Endodermal cell (in vitro differentiated cells): ENCODE measurements at regions not wholly inside any gene's neighbourhood (a gene's known extent, or its start where the extent isn't known, plus 50 kb on each side); places are given as distances from the start of the nearest gene placed in this dataset.

Experiments
- DNase-seq: peaks from one replicate; pipeline ENCODE4 v3.0.0-alpha.2; 2017
- H3K27ac ChIP-seq: 2 replicates; pipeline ENCODE4 v1.5.1; 2013; ENCODE audit warnings: mild to moderate bottlenecking, low read depth, low read length, moderate library complexity
- H3K27me3 ChIP-seq: 2 replicates; pipeline ENCODE4 v1.6.1; 2013; ENCODE audit warnings: mild to moderate bottlenecking, low read length, moderate library complexity; ENCODE audit not compliant: insufficient read depth, control insufficient read depth, poor library complexity, severe bottlenecking
- H3K36me3 ChIP-seq: 2 replicates; pipeline ENCODE4 v1.7.0; 2013; ENCODE audit warnings: mild to moderate bottlenecking, low read length, moderate library complexity; ENCODE audit not compliant: control insufficient read depth, insufficient read depth
- H3K4me1 ChIP-seq: one replicate; pipeline ENCODE4 v1.7.0; 2013; ENCODE audit warnings: low read length; ENCODE audit not compliant: control insufficient read depth, insufficient read depth
- H3K4me3 ChIP-seq: 2 replicates; pipeline ENCODE4 v1.5.1; 2013; ENCODE audit warnings: mild to moderate bottlenecking, low read length, moderate library complexity
- H3K9ac ChIP-seq: 2 replicates; pipeline ENCODE4 v1.6.1; 2013; ENCODE audit warnings: mild to moderate bottlenecking, low read length, moderate library complexity; ENCODE audit not compliant: poor library complexity, severe bottlenecking; ENCODE audit errors: extremely low read depth
- H3K9me3 ChIP-seq: 2 replicates; pipeline ENCODE4 v1.6.1; 2013; ENCODE audit warnings: mild to moderate bottlenecking, low read length, moderate library complexity; ENCODE audit not compliant: control insufficient read depth
- H3K27ac Mint-ChIP-seq: 2 replicates; pipeline ENCODE4 v1.8.0; 2020; ENCODE audit warnings: mixed read lengths
- H3K27me3 Mint-ChIP-seq: 2 replicates; pipeline ENCODE4 v1.8.0; 2021; ENCODE audit warnings: mild to moderate bottlenecking, mixed read lengths; ENCODE audit not compliant: insufficient read depth
- H3K36me3 Mint-ChIP-seq: 2 replicates; pipeline ENCODE4 v1.8.0; 2020; ENCODE audit warnings: low read depth, mixed read lengths
- H3K4me1 Mint-ChIP-seq: 2 replicates; pipeline ENCODE4 v1.8.0; 2020; ENCODE audit warnings: mixed read lengths
- H3K4me3 Mint-ChIP-seq: 2 replicates; pipeline ENCODE4 v1.8.0; 2020; ENCODE audit warnings: mild to moderate bottlenecking, moderate library complexity, mixed read lengths
- H3K9me3 Mint-ChIP-seq: 2 replicates; pipeline ENCODE4 v1.8.0; 2020; ENCODE audit warnings: mild to moderate bottlenecking, mixed read lengths
- CTCF ChIP-seq: fragments of 200-600 bp; sonication (generic); conservative IDR thresholded peaks from 2 replicates; pipeline ENCODE4 v1.5.0; 2021; ENCODE audit warnings: antibody characterized with exemption, mild to moderate bottlenecking
- WGBS, 2 experiments: methylation state at CpG; one replicate each; pipeline versions ENCODE4 v1.1.5 to v1.1.7; 2013; ENCODE audit warnings: missing lambda C conversion rate in 2 of 2, mixed read lengths in 1 of 2; ENCODE audit not compliant: insufficient coverage in 1 of 2, insufficient read length in 1 of 2; 5-methylcytosine and 5-hydroxymethylcytosine counted together

- peaks cover 3% of the 10 kb centered on the region for H3K4me1 Mint-ChIP-seq
- H3K4me3 ChIP-seq = no peak overlapping the region
- no peaks in the 10 kb centered on the region for H3K9me3 ChIP-seq
- no peaks in the 10 kb centered on the region for H3K36me3 Mint-ChIP-seq
- H3K27ac Mint-ChIP-seq = no peak overlapping the region
- no peak overlapping the region for H3K27ac ChIP-seq
- TF ChIP-seq CTCF = no peak
- no peak overlapping the region for H3K9ac ChIP-seq
- H3K27me3 Mint-ChIP-seq = peaks cover 3% of the 10 kb centered on the region
- WGBS, 2 experiments = 86 to 100% methylated on average over 5 of the region's 5 CpGs
- H3K4me3 Mint-ChIP-seq = no peak overlapping the region
- H3K27me3 ChIP-seq = no peaks in the 10 kb centered on the region
- no peaks in the 10 kb centered on the region for H3K36me3 ChIP-seq
- no peaks in the 10 kb centered on the region for H3K4me1 ChIP-seq
- peaks cover 11% of the 10 kb centered on the region for H3K9me3 Mint-ChIP-seq
- no peak for DNase-seq
Measured at GRCh38 chr16:25613931-25614330, 77.8 kb upstream of the HS3ST4 start.

- Mint-ChIP-seq H3K36me3 (no peaks in the 10 kb centered on the region), H3K27ac (peak overlapping the region; percentile 26), H3K4me1 (peaks cover 30% of the 10 kb centered on the region), H3K27me3 (peaks cover 11% of the 10 kb centered on the region), H3K4me3 (no peak overlapping the region), H3K9me3 (peaks cover 15% of the 10 kb centered on the region)
- H3K36me3 ChIP-seq = no peaks in the 10 kb centered on the region
- peaks cover 5% of the 10 kb centered on the region for H3K9me3 ChIP-seq
- peaks cover 8% of the 10 kb centered on the region for H3K4me1 ChIP-seq
- WGBS, 2 experiments = 80 to 82% methylated on average over 9 of the region's 9 CpGs
- H3K9ac ChIP-seq = no peak overlapping the region
- H3K27ac ChIP-seq = no peak overlapping the region
- no peak for DNase-seq
- no peak for TF ChIP-seq CTCF
- H3K27me3 ChIP-seq = no peaks in the 10 kb centered on the region
- no peak overlapping the region for H3K4me3 ChIP-seq
Measured at GRCh38 chr16:25608002-25608401, 83.8 kb upstream of the HS3ST4 start.

- H3K9ac ChIP-seq = no peak overlapping the region
- no peak for TF ChIP-seq CTCF
- no peak overlapping the region for H3K4me3 ChIP-seq
- peaks cover 8% of the 10 kb centered on the region for H3K9me3 ChIP-seq
- Mint-ChIP-seq H3K36me3 (peaks cover 2% of the 10 kb centered on the region), H3K27ac (peak overlapping the region; percentile 19), H3K9me3 (peaks cover 27% of the 10 kb centered on the region), H3K4me3 (no peak overlapping the region), H3K4me1 (peaks cover 30% of the 10 kb centered on the region), H3K27me3 (peaks cover 19% of the 10 kb centered on the region)
- H3K4me1 ChIP-seq = peaks cover 8% of the 10 kb centered on the region
- H3K27ac ChIP-seq = no peak overlapping the region
- no peaks in the 10 kb centered on the region for H3K36me3 ChIP-seq
- no peaks in the 10 kb centered on the region for H3K27me3 ChIP-seq
- no peak for DNase-seq
- 81 to 88% methylated on average over 3 to 6 of the region's 6 CpGs for WGBS, 2 experiments
Measured at GRCh38 chr16:25606069-25606468, 85.7 kb upstream of the HS3ST4 start.
